Activated CD8-positive, alpha-beta T cell treated with anti-CD3 and anti-CD28 coated beads, Interleukin-2, amount 10 ng/mL, durations not matched to agents 7 days and 5 days (primary cell): ENCODE measurements at regions not wholly inside any gene's neighbourhood (a gene's known extent, or its start where the extent isn't known, plus 50 kb on each side); places are given as distances from the start of the nearest gene placed in this dataset.

Experiments used
- ATAC-seq: fragments of 150-1000 bp; cut with Tn5 transposase; one replicate; pipeline ENCODE4 v1.10.0; 2021; ENCODE audit warnings: moderate library complexity
- CTCF ChIA-PET: fragments of 350-600 bp; sonication (Branson Sonifier 250); formaldehyde crosslinking; loops from one replicate; lab custom pipeline; 2021; ENCODE audit warnings: antibody characterized with exemption; lab: Charles Lee
- POLR2A ChIA-PET: fragments of 350-600 bp; sonication (Branson Sonifier 250); formaldehyde crosslinking; loops from one replicate; lab custom pipeline; 2021; ENCODE audit warnings: antibody characterized with exemption; lab: Charles Lee
- DNase-seq: peaks from one replicate; pipeline ENCODE4 v3.0.0-alpha.2; 2020
- H3K27ac Mint-ChIP-seq: one replicate; pipeline ENCODE4 v1.8.0; 2021; ENCODE audit warnings: mild to moderate bottlenecking, mixed read lengths
- H3K27me3 Mint-ChIP-seq: one replicate; pipeline ENCODE4 v1.8.0; 2021; ENCODE audit warnings: low read depth, mixed read lengths
- H3K36me3 Mint-ChIP-seq: one replicate; pipeline ENCODE4 v1.8.0; 2021; ENCODE audit warnings: low read depth, mixed read lengths
- H3K4me1 Mint-ChIP-seq: one replicate; pipeline ENCODE4 v1.8.0; 2021; ENCODE audit warnings: low read depth, mixed read lengths
- H3K4me3 Mint-ChIP-seq: one replicate; pipeline ENCODE4 v1.8.0; 2021; ENCODE audit warnings: mild to moderate bottlenecking, mixed read lengths
- H3K9me3 Mint-ChIP-seq: one replicate; pipeline ENCODE4 v1.8.0; 2022; ENCODE audit warnings: mixed read lengths; ENCODE audit not compliant: insufficient read depth

DNA sequence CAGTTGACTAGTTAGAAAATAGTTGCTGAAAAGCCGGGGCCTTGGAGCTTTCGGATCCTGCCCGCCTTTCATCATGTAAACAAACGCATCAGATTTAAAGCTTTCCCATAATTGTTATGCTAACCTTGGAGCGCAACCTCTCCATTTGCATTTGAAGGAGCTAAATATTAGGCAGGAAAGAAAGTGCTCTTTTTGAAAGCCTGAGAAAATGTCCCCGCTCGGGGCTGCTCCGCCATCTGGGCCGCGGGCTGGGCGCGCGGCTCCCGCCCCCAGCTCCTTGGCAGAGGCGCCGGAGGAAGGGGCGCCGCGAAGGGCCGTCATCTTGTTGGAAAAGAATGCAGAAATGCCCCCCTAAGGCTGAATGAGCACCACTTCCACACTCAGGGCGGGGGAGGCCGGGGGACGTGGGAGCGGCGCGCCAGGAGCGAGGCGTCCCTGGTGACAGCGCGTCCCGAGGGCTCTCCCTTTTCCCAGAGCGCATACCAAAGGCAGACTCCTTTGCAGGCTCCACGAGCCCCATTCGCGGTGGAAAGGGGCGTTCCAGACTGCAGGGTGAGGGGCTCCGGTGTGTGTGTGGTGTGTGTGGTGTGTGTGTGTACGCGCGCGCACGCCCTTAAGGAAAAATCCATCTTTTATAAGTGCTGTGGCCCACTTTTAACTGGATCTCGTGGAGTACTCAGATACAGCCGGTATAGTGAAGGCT is 145.6 kb upstream of the ID4 start:
- CTCF ChIA-PET: no interaction called here
- Mint-ChIP-seq H3K27me3 (peaks cover 11% of the 10 kb centered on the region), H3K27ac (no peak overlapping the region), H3K4me1 (no peaks in the 10 kb centered on the region), H3K36me3 (no peaks in the 10 kb centered on the region), H3K4me3 (no peak overlapping the region), H3K9me3 (no peaks in the 10 kb centered on the region)
- DNase-seq (no peak), ATAC-seq (no peak)
- POLR2A ChIA-PET: no interaction called here

DNA sequence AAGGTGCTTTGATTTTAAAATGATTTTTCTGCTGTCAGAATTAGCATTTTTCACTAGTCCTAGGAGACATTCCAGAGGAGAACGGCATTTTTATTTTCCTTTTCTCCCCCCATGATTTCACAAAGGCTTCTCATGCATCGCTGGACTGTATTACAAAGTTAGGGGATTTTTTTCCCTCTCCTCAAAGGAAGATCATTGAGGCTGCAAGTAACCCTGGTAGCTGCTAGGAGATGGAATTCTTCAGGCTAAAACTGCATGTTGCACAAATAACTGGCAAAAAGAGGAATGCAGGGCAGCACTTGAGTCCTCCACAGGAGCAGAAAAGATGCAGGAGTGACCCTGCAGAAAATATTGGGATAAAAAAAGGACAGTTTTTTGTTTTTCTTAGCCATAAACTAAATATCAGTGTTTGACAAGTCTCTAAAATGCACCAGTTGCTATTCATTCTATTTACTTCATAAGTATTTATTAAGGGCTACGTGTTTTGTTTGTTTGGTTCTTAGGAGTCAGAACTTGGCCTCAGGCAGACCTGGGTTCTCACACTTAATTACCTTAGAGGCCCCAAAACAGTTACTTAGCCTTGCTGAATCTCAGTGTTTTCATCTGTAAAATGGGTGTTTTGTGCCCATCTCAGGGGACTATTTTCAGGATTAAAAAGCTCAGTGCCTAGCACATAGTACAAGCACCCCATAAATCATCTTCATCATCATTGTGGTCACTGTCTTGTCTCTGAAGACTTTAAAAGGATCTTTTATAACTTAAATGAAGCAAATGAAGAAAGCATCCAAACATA is 144.5 kb upstream of the ID4 start:
- H3K4me1 Mint-ChIP-seq: no peaks in the 10 kb centered on the region
- H3K36me3 Mint-ChIP-seq: no peaks in the 10 kb centered on the region
- no peak overlapping the region for H3K27ac Mint-ChIP-seq
- ChIA-PET POLR2A (no interaction called here), CTCF (no interaction called here)
- DNase-seq (no peak), ATAC-seq (no peak)
- no peak overlapping the region for H3K4me3 Mint-ChIP-seq
- no peaks in the 10 kb centered on the region for H3K9me3 Mint-ChIP-seq
- H3K27me3 Mint-ChIP-seq: peaks cover 11% of the 10 kb centered on the region

DNA sequence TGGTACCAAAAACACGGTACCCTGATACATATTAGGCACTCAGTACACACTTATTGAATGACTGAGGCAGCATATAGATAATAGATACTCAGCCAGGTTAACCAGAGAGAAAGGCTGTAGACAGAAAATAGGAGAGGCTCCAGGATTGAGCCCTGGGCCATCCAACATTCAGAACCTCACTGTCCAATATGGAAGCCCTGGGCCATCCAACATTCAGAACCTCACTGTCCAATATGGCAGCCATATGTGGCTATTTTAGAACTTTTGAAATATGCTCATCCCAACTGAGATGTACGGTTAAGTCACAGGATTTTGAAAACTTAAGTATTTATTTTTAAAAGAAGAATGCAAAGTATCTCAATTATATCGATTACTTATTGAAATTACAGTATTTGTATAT is 142.5 kb upstream of the ID4 start:
- Mint-ChIP-seq H3K27me3 (peaks cover 11% of the 10 kb centered on the region), H3K27ac (no peak overlapping the region), H3K36me3 (no peaks in the 10 kb centered on the region), H3K4me1 (no peaks in the 10 kb centered on the region), H3K4me3 (no peak overlapping the region), H3K9me3 (no peaks in the 10 kb centered on the region)
- ATAC-seq (no peak), DNase-seq (no peak)
- POLR2A ChIA-PET: no interaction called here
- CTCF ChIA-PET: no interaction called here

DNA sequence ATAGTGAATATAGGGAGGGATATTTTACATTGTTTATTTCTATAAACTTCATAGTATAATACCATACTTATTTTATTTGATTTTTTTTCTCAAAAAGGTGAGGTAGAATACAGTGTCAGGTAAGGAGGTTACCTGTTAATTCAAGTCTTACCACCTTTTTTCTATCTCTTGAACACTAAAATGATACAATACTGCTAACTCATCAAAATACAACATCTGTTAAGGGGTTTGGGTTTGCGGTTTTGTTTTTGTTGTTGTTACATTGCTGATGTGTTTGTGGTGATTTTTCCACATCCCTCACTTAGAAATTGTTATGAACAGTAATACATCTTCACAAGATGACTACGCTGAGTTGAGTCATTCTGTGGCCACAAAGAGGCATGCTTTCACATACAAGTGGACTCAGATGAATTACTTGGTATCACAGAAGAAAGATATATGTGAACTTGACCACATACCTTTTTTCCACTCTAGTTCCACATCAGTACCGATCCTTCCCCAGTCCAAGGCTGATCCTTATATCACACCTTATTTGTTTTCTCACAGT is 139.4 kb upstream of the ID4 start:
- ChIA-PET POLR2A (no interaction called here), CTCF (no interaction called here)
- no peak for ATAC-seq
- Mint-ChIP-seq H3K9me3 (peaks cover 1% of the 10 kb centered on the region), H3K27me3 (no peaks in the 10 kb centered on the region), H3K4me1 (no peaks in the 10 kb centered on the region), H3K4me3 (no peak overlapping the region), H3K36me3 (no peaks in the 10 kb centered on the region), H3K27ac (no peak overlapping the region)
- DNase-seq: no peak

DNA sequence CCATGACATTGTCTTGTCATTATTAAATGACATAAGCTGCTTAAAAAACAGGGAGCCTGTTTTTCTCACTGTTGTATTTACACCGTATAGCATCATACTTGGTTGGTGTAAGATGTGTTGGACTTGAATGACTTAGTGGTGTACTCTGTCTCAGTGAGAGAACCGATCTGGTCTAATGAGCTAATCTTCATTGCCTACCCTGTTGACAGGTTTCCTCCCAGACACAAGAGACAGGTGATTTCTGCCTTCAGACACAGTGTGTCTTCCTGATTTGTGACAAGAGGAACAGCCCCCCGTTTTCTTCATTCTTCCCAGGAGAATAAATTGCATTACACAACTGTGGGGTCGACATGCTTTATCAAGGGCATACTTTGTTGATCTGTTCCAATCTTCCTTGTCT is 137.2 kb upstream of the ID4 start:
- peaks cover 4% of the 10 kb centered on the region for H3K9me3 Mint-ChIP-seq
- H3K4me3 Mint-ChIP-seq: no peak overlapping the region
- no peak overlapping the region for H3K27ac Mint-ChIP-seq
- no peak for DNase-seq
- H3K36me3 Mint-ChIP-seq: no peaks in the 10 kb centered on the region
- no peaks in the 10 kb centered on the region for H3K4me1 Mint-ChIP-seq
- POLR2A ChIA-PET: no interaction called here
- ATAC-seq: no peak
- CTCF ChIA-PET: no interaction called here
- H3K27me3 Mint-ChIP-seq: no peaks in the 10 kb centered on the region

DNA sequence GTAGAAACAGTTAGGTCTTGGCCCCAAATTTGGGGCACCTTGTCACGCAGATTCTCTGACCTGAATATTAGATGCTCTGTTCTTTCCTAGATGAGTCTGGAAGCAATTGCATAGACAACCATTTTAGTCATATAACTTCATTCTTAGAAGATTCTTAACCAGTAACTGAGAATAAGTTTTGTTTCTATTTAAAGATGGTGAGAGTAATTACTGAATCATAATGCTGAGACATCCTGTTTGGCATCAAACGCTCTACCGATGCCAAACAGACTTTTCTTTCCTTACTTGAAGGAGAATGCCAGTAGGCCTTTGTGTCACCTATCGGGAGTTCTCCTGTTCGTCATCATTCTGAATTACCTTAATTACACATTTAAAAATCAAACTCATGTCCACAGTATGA is 131.6 kb upstream of the ID4 start:
- Mint-ChIP-seq H3K36me3 (no peaks in the 10 kb centered on the region), H3K9me3 (peaks cover 4% of the 10 kb centered on the region), H3K27me3 (no peaks in the 10 kb centered on the region), H3K27ac (no peak overlapping the region), H3K4me1 (no peaks in the 10 kb centered on the region), H3K4me3 (no peak overlapping the region)
- ATAC-seq (no peak), DNase-seq (no peak)
- ChIA-PET POLR2A (no interaction called here), CTCF (no interaction called here)

DNA sequence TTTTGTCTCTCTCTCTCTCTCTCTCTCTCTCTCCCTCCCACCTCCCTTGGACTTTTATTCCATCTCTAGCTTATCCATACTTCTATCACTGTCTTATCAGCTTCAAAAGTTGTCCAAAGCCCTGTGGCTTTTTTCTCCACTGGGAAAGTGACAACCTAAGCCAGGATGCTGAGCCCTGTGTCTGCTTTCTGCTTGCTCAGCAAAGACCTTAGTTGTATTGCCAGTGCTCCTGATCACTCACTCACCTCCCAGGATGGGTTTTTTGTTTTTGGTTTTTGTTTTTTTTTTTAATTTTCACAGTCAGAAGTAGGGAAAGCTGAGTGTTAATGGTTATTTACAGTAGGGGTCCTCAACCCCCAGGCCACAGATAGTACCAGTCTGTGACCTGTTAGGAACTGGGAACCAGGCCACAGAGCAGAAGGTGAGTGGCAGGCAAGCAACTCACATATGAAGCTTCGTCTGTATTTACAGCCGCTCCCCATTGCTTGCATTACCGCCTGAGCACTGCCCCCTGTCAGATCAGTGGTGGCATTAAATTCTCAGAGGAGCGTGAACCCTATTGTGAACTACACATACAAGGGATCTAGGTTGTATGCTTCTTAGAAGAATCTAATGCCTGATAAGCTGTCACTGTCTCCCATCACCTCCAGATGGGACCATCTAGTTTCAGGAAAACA is 125.0 kb upstream of the ID4 start:
- H3K27ac Mint-ChIP-seq: no peak overlapping the region
- ChIA-PET CTCF (no interaction called here), POLR2A (no interaction called here)
- no peaks in the 10 kb centered on the region for H3K36me3 Mint-ChIP-seq
- H3K4me3 Mint-ChIP-seq: no peak overlapping the region
- ATAC-seq (no peak), DNase-seq (no peak)
- no peaks in the 10 kb centered on the region for H3K27me3 Mint-ChIP-seq
- H3K4me1 Mint-ChIP-seq: no peaks in the 10 kb centered on the region
- no peaks in the 10 kb centered on the region for H3K9me3 Mint-ChIP-seq

DNA sequence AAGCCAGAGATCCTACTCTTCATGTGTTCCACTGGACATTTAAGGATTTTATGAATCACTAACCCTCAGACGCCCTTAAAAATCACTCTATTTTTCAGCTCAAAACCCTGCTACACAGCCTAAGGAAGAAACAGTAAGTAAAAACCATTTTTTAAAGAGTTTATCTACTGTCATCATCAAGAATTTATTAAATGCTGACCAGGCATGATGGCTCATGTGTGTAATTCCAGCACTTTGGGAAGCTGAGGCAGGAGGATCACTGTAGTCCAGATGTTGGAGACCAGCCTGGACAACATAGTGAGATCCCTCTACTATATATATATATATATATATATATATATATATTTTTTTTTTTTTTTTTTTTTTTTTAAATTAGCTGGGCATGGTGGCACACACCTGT is 124.2 kb upstream of the ID4 start:
- H3K9me3 Mint-ChIP-seq: no peaks in the 10 kb centered on the region
- H3K4me1 Mint-ChIP-seq: no peaks in the 10 kb centered on the region
- no peak for DNase-seq
- no peak for ATAC-seq
- H3K27ac Mint-ChIP-seq: no peak overlapping the region
- H3K36me3 Mint-ChIP-seq: no peaks in the 10 kb centered on the region
- POLR2A ChIA-PET: no interaction called here
- H3K27me3 Mint-ChIP-seq: no peaks in the 10 kb centered on the region
- no peak overlapping the region for H3K4me3 Mint-ChIP-seq
- CTCF ChIA-PET: no interaction called here

DNA sequence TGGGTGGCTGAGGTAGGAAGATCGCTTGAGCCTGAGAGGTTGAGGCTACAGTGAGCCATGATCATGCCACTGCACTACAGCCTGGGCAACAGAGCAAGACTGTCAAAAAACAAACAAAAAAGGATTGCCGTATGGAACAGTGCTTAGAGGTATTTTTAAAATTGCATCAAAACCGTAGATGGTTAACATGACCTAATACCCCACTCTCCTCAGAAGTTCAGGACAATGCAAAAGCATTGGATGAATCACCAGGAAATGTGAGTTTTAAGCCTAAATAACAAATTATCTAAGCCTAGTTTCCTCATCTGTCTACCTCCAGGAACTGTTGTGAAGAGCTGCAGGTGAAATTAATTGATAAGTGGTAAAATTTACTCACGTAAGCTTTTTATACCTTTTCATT is 123.8 kb upstream of the ID4 start:
- no peaks in the 10 kb centered on the region for H3K36me3 Mint-ChIP-seq
- H3K27ac Mint-ChIP-seq: no peak overlapping the region
- ATAC-seq (no peak), DNase-seq (no peak)
- H3K9me3 Mint-ChIP-seq: no peaks in the 10 kb centered on the region
- H3K4me3 Mint-ChIP-seq: no peak overlapping the region
- H3K4me1 Mint-ChIP-seq: no peaks in the 10 kb centered on the region
- no peaks in the 10 kb centered on the region for H3K27me3 Mint-ChIP-seq
- ChIA-PET POLR2A (no interaction called here), CTCF (no interaction called here)

DNA sequence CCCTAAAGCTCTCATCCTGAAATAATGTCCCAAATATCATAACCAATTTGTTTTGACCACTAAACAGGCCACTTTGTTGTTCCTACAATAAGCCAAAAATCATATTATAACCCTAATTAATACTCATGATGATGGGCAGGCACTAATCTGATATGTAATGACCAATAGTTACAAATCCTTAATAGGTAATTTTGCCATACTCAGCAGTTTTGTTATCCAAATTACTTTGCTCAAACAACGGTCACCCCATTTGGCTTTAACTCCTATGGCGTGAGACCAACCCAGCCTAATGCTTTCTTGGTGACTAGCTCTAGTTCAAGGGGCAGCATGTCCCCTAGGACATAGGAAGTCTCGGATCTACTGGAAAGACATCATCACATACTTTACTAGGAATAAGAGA is 123.2 kb upstream of the ID4 start:
- ChIA-PET CTCF (no interaction called here), POLR2A (no interaction called here)
- ATAC-seq (no peak), DNase-seq (no peak)
- Mint-ChIP-seq H3K36me3 (no peaks in the 10 kb centered on the region), H3K27ac (no peak overlapping the region), H3K9me3 (no peaks in the 10 kb centered on the region), H3K4me3 (no peak overlapping the region), H3K27me3 (no peaks in the 10 kb centered on the region), H3K4me1 (no peaks in the 10 kb centered on the region)

DNA sequence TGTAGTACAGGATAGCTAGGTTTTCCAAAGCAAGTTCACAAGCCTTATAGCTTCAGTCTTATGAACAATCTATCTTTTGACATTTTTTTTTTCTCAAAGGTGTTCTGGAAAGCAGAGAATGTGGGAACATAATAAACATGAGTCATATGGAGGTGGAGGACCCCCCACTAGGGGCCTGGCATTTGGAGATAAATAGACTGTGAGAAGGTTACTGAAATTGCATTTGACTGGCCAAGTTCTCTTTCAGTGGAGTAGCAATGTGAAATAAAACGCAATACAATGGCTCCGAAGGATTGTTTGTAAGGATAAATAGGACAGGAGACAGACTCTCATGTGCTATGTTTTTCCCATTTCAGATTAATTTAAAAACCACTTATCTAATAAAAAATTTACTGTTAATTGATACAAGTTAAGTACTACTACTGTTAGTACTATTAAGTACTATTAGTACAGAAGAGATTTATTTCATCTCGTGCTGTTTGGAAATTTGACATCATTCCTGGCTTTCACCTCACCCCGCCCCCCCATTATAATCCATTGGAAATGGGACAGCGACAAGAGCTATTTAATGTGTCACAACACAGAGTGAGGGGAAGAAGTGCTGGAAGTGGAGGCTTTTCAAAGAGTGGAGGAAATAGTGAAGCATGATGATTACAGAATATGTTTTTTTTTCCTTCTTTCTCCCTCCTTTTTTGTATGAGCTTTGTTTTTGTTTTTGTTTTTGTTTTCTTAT is 122.6 kb upstream of the ID4 start:
- CTCF ChIA-PET: no interaction called here
- Mint-ChIP-seq H3K4me3 (no peak overlapping the region), H3K27me3 (no peaks in the 10 kb centered on the region), H3K9me3 (no peaks in the 10 kb centered on the region), H3K27ac (no peak overlapping the region), H3K4me1 (no peaks in the 10 kb centered on the region), H3K36me3 (no peaks in the 10 kb centered on the region)
- no peak for DNase-seq
- POLR2A ChIA-PET: no interaction called here
- ATAC-seq: no peak

DNA sequence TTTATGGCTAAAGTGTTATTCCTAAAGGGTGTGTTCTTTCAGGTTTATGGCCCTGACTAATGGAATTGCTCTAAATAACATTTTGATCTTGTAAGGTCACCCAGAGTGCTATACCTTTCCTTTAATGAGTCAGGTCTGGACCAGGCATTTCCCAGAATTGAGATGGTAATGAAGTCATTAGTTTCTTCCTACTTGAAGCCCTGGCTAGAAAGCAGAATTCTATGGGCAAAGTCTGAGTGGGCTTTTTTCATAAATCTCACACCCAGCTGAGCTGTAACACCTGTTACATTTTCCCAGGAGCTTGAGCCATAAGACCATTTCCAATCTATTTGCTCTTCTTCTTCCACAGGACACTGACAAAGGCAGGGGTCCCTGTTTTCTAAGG is 122.0 kb upstream of the ID4 start:
- H3K36me3 Mint-ChIP-seq: no peaks in the 10 kb centered on the region
- H3K27ac Mint-ChIP-seq: no peak overlapping the region
- no peaks in the 10 kb centered on the region for H3K9me3 Mint-ChIP-seq
- no peaks in the 10 kb centered on the region for H3K27me3 Mint-ChIP-seq
- ATAC-seq (no peak), DNase-seq (no peak)
- no peaks in the 10 kb centered on the region for H3K4me1 Mint-ChIP-seq
- no peak overlapping the region for H3K4me3 Mint-ChIP-seq
- ChIA-PET POLR2A (no interaction called here), CTCF (no interaction called here)
